ENCODE measurements at regions not wholly inside any gene's neighbourhood (a gene's known extent, or its start where the extent isn't known, plus 50 kb on each side); places are given as distances from the start of the nearest gene placed in this dataset.

GRCh38 chr15:92709110-92709790 lies 53.7 kb upstream of the FAM174B start:
- Histone ChIP-seq H3K9me2 (replicated peaks; ENCODE audit: control insufficient read depth, low read length) (no peaks in the 10 kb centered on the region), H4K20me1 (ENCODE audit: control insufficient read depth, insufficient read depth, low read depth, low read length) (no peaks in the 10 kb centered on the region), H3K4me3 (ENCODE audit: low read length) (no peak overlapping the region), H3K4me2 (ENCODE audit: low read length) (no peak overlapping the region), H3K9me3 (ENCODE audit: control insufficient read depth, insufficient read depth, low read length) (no peaks in the 10 kb centered on the region), H3K4me1 (ENCODE audit: control insufficient read depth, low read length) (peaks cover 3% of the 10 kb centered on the region), H3K36me3 (ENCODE audit: control insufficient read depth, low read length) (no peaks in the 10 kb centered on the region), H3K27me3 (ENCODE audit: control insufficient read depth, low read length) (peaks cover 11% of the 10 kb centered on the region), H3K27ac (ENCODE audit: low read depth, low read length) (no peak overlapping the region), H3K79me2 (ENCODE audit: control insufficient read depth, low read length) (no peaks in the 10 kb centered on the region), H3F3A (ENCODE audit: control insufficient read depth, insufficient read depth) (no peaks in the 10 kb centered on the region)
- no peak for TF ChIP-seq EZH2phosphoT487 (IDR thresholded peaks at IDR 0.05; ENCODE audit: borderline replicate concordance, low read length)
- TF ChIP-seq, protein P1, sequence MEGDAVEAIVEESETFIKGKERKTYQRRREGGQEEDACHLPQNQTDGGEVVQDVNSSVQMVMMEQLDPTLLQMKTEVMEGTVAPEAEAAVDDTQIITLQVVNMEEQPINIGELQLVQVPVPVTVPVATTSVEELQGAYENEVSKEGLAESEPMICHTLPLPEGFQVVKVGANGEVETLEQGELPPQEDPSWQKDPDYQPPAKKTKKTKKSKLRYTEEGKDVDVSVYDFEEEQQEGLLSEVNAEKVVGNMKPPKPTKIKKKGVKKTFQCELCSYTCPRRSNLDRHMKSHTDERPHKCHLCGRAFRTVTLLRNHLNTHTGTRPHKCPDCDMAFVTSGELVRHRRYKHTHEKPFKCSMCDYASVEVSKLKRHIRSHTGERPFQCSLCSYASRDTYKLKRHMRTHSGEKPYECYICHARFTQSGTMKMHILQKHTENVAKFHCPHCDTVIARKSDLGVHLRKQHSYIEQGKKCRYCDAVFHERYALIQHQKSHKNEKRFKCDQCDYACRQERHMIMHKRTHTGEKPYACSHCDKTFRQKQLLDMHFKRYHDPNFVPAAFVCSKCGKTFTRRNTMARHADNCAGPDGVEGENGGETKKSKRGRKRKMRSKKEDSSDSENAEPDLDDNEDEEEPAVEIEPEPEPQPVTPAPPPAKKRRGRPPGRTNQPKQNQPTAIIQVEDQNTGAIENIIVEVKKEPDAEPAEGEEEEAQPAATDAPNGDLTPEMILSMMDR (IDR thresholded peaks at IDR 0.05; ENCODE audit: low read depth, low read length, poor library complexity, severe bottlenecking), result no peak

DNA sequence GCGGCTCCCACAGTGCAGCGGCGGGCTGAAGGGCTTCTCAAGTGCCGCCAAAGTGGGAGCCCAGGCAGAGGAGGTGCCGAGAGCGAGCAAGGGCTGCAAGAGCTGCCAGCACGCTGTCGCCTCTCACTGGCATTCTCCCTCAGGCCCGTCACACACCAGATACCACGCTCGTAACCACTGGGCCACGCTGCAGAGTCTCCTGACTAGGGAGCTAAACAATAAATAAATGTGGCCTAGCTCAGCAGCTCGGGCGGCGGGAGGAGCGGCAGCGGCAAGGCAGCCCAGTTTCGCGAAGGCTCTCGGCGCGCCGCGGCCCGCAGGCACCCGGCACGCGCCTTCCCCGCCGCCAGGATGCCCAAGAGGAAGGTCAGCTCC lies 55.9 kb upstream of the FAM174B start:
- Histone ChIP-seq H3K27me3 (ENCODE audit: control insufficient read depth, low read length) (peaks cover 19% of the 10 kb centered on the region), H3K9me2 (replicated peaks; ENCODE audit: control insufficient read depth, low read length) (no peaks in the 10 kb centered on the region), H3K36me3 (ENCODE audit: control insufficient read depth, low read length) (no peaks in the 10 kb centered on the region), H3K27ac (ENCODE audit: low read depth, low read length) (no peak overlapping the region), H4K20me1 (ENCODE audit: control insufficient read depth, insufficient read depth, low read depth, low read length) (no peaks in the 10 kb centered on the region), H3K9me3 (ENCODE audit: control insufficient read depth, insufficient read depth, low read length) (no peaks in the 10 kb centered on the region), H3K4me3 (ENCODE audit: low read length) (no peak overlapping the region), H3F3A (ENCODE audit: control insufficient read depth, insufficient read depth) (no peaks in the 10 kb centered on the region), H3K4me2 (ENCODE audit: low read length) (no peak overlapping the region), H3K4me1 (ENCODE audit: control insufficient read depth, low read length) (peaks cover 11% of the 10 kb centered on the region), H3K79me2 (ENCODE audit: control insufficient read depth, low read length) (no peaks in the 10 kb centered on the region)
- TF ChIP-seq, protein P1 (IDR thresholded peaks at IDR 0.05; ENCODE audit: low read depth, low read length, poor library complexity, severe bottlenecking), result no peak
- no peak for TF ChIP-seq EZH2phosphoT487 (IDR thresholded peaks at IDR 0.05; ENCODE audit: borderline replicate concordance, low read length)

GRCh38 chr15:92714077-92714476 lies 58.5 kb upstream of the FAM174B start:
- TF ChIP-seq, protein P1 (IDR thresholded peaks at IDR 0.05; ENCODE audit: low read depth, low read length, poor library complexity, severe bottlenecking), result no peak
- no peak for TF ChIP-seq EZH2phosphoT487 (IDR thresholded peaks at IDR 0.05; ENCODE audit: borderline replicate concordance, low read length)
- no peaks in the 10 kb centered on the region for H3K79me2 ChIP-seq (ENCODE audit: control insufficient read depth, low read length)
- H3K36me3 ChIP-seq (ENCODE audit: control insufficient read depth, low read length), result no peaks in the 10 kb centered on the region
- peak overlapping the region; percentile 77 for H3K4me3 ChIP-seq (ENCODE audit: low read length)
- H3K27me3 ChIP-seq (ENCODE audit: control insufficient read depth, low read length), result peaks cover 25% of the 10 kb centered on the region
- peaks cover 11% of the 10 kb centered on the region for H3K4me1 ChIP-seq (ENCODE audit: control insufficient read depth, low read length)
- H4K20me1 ChIP-seq (ENCODE audit: control insufficient read depth, insufficient read depth, low read depth, low read length), result no peaks in the 10 kb centered on the region
- peak overlapping the region; percentile 99 for H3K4me2 ChIP-seq (ENCODE audit: low read length)
- no peak overlapping the region for H3K27ac ChIP-seq (ENCODE audit: low read depth, low read length)
- no peaks in the 10 kb centered on the region for H3K9me3 ChIP-seq (ENCODE audit: control insufficient read depth, insufficient read depth, low read length)
- H3F3A ChIP-seq (ENCODE audit: control insufficient read depth, insufficient read depth), result no peaks in the 10 kb centered on the region
- no peaks in the 10 kb centered on the region for H3K9me2 ChIP-seq (replicated peaks; ENCODE audit: control insufficient read depth, low read length)

Data from DOHH2 (cell line).